HEK293T (cell line): ENCODE measurements at regions not wholly inside any gene's neighbourhood (a gene's known extent, or its start where the extent isn't known, plus 50 kb on each side); places are given as distances from the start of the nearest gene placed in this dataset.

Experiments used
- CTCF ChIA-PET: fragments of 350-600 bp; formaldehyde crosslinking; extraction: SDS; loops from one replicate; lab custom pipeline; 2021; ENCODE audit warnings: antibody characterized with exemption, inconsistent platforms; lab: Yijun Ruan, JAX
- POLR2A ChIA-PET: fragments of 350-600 bp; formaldehyde crosslinking; extraction: SDS; loops from one replicate; lab custom pipeline; 2020; ENCODE audit warnings: antibody characterized with exemption, inconsistent platforms; lab: Yijun Ruan, JAX
- DNase-seq: peaks from one replicate; pipeline ENCODE4 v3.0.0; 2012; ENCODE audit warnings: mixed read lengths; ENCODE audit errors: extremely low spot score
- ARNT ChIP-seq: fragments of 450-650 bp; IDR thresholded peaks from 2 replicates; pipeline ENCODE4 v1.6.1; 2017; ENCODE audit warnings: mild to moderate bottlenecking
- BHLHE40 ChIP-seq: fragments of 450-650 bp; IDR thresholded peaks from 2 replicates; pipeline ENCODE4 v1.6.1; 2016; ENCODE audit warnings: mild to moderate bottlenecking, moderate library complexity, borderline replicate concordance
- CTBP1 ChIP-seq: fragments of 450-650 bp; IDR thresholded peaks from 2 replicates; pipeline ENCODE4 v1.6.1; 2016; ENCODE audit warnings: borderline replicate concordance
- ELF4 ChIP-seq: fragments of 450-650 bp; IDR thresholded peaks from 2 replicates; pipeline ENCODE4 v1.6.1; 2017; ENCODE audit warnings: antibody characterized with exemption
- FOXA1 ChIP-seq: fragments of 450-650 bp; IDR thresholded peaks from 2 replicates; pipeline ENCODE4 v1.6.1; 2016; ENCODE audit warnings: mild to moderate bottlenecking
- FOXK2 ChIP-seq: fragments of 450-650 bp; IDR thresholded peaks from 2 replicates; pipeline ENCODE4 v1.6.1; 2016; ENCODE audit warnings: mild to moderate bottlenecking
- FOXM1 ChIP-seq: fragments of 450-650 bp; IDR thresholded peaks from 2 replicates; pipeline ENCODE4 v1.6.1; 2017; ENCODE audit warnings: mild to moderate bottlenecking, borderline replicate concordance
- HDGF ChIP-seq: fragments of 450-650 bp; IDR thresholded peaks from 2 replicates; pipeline ENCODE4 v1.6.1; 2017; ENCODE audit warnings: antibody characterized with exemption, borderline replicate concordance
- L3MBTL2 ChIP-seq: fragments of 450-650 bp; conservative IDR thresholded peaks from 2 replicates; pipeline ENCODE4 v1.6.1; 2016; ENCODE audit warnings: mild to moderate bottlenecking
- LEF1 ChIP-seq: fragments of 450-650 bp; IDR thresholded peaks from 2 replicates; pipeline ENCODE4 v1.6.1; 2017; ENCODE audit warnings: mild to moderate bottlenecking, borderline replicate concordance
- NFRKB ChIP-seq: fragments of 450-650 bp; IDR thresholded peaks from 2 replicates; pipeline ENCODE4 v1.6.1; 2016; ENCODE audit warnings: mild to moderate bottlenecking, moderate library complexity
- PKNOX1 ChIP-seq: fragments of 450-650 bp; IDR thresholded peaks from 2 replicates; pipeline ENCODE4 v1.6.1; 2016
- SP1 ChIP-seq: fragments of 450-650 bp; IDR thresholded peaks from 2 replicates; pipeline ENCODE4 v1.6.1; 2017
- SUZ12 ChIP-seq: fragments of 450-650 bp; IDR thresholded peaks from 2 replicates; pipeline ENCODE4 v1.6.1; 2016; ENCODE audit warnings: mild to moderate bottlenecking
- TARDBP ChIP-seq: fragments of 450-650 bp; IDR thresholded peaks from 2 replicates; pipeline ENCODE4 v1.6.1; 2016
- ZNF384 ChIP-seq: fragments of 450-650 bp; IDR thresholded peaks from 2 replicates; pipeline ENCODE4 v1.6.1; 2016

- DNase-seq, result no peak
- no peak for TF ChIP-seq ELF4
- ChIA-PET CTCF (interaction anchor here (0.8 kb wide), 1 partner anchor 211 kb away, joined by 7 read pairs; no protein-coding TSS in a partner anchor), POLR2A (no interaction called here)
Observed at GRCh38 chr17:69870091-69870530, 204.9 kb upstream of the KCNJ16 start.

GRCh38 chr17:69870751-69871199, 204.2 kb upstream of the KCNJ16 start:
- ChIA-PET POLR2A (no interaction called here), CTCF (interaction anchor here (0.8 kb wide), 1 partner anchor 210 kb away, joined by 7 read pairs; no protein-coding TSS in a partner anchor)
- TF ChIP-seq SP1 (no peak), FOXK2 (no peak), FOXM1 (no peak), LEF1 (no peak), FOXA1 (no peak), CTBP1 (no peak), NFRKB (no peak), TARDBP (no peak), PKNOX1 (no peak), BHLHE40 (no peak), ZNF384 (no peak), ELF4 (no peak), L3MBTL2 (no peak), SUZ12 (no peak), ARNT (no peak), HDGF (no peak)
- no peak for DNase-seq

- no peak for DNase-seq
- ChIA-PET CTCF (no interaction called here), POLR2A (no interaction called here)
- TF ChIP-seq NFRKB (no peak), HDGF (no peak), ZNF384 (no peak)
Observed at GRCh38 chr17:69871318-69871717, 203.7 kb upstream of the KCNJ16 start.

GRCh38 chr17:69872675-69873262, 202.3 kb upstream of the KCNJ16 start:
- CTCF ChIA-PET, result no interaction called here
- TF ChIP-seq SUZ12 (no peak), FOXM1 (no peak), ARNT (no peak), PKNOX1 (no peak), L3MBTL2 (no peak)
- POLR2A ChIA-PET, result no interaction called here
- DNase-seq, result no peak

- POLR2A ChIA-PET, result no interaction called here
- TF ChIP-seq FOXA1 (no peak), LEF1 (no peak), L3MBTL2 (no peak), ZNF384 (no peak), SP1 (no peak), PKNOX1 (no peak), NFRKB (no peak), ARNT (no peak), BHLHE40 (no peak), FOXK2 (no peak)
- no peak for DNase-seq
- CTCF ChIA-PET, result interaction anchor here (0.5 kb wide), 1 partner anchor 184 kb away, joined by 4 read pairs; no protein-coding TSS in a partner anchor
Observed at GRCh38 chr17:69874175-69874670, 200.8 kb upstream of the KCNJ16 start.

GRCh38 chr17:69876757-69877156, 198.3 kb upstream of the KCNJ16 start:
- DNase-seq, result no peak
- ChIA-PET CTCF (no interaction called here), POLR2A (no interaction called here)
- TF ChIP-seq ELF4 (no peak), ARNT (no peak), FOXK2 (no peak), FOXA1 (no peak), LEF1 (no peak), SP1 (no peak), PKNOX1 (no peak), TARDBP (no peak), L3MBTL2 (no peak), NFRKB (no peak), FOXM1 (no peak)
